Endometrium (tissue), 2 donors: ENCODE measurements at regions not wholly inside any gene's neighbourhood (a gene's known extent, or its start where the extent isn't known, plus 50 kb on each side); places are given as distances from the start of the nearest gene placed in this dataset.
"Not testable (repeated sequence)": the region's sequence is repeated elsewhere in the genome, so short reads cannot be mapped to it uniquely, and the experiment has no call there.

Experiments used
- FAIRE-seq: peaks from 2 replicates; lab custom pipeline; 2012; peaks lifted over from hg19 to GRCh38; lab: Jason Lieb, UNC
- donor health status: control.
- donor health status: control.

DNA sequence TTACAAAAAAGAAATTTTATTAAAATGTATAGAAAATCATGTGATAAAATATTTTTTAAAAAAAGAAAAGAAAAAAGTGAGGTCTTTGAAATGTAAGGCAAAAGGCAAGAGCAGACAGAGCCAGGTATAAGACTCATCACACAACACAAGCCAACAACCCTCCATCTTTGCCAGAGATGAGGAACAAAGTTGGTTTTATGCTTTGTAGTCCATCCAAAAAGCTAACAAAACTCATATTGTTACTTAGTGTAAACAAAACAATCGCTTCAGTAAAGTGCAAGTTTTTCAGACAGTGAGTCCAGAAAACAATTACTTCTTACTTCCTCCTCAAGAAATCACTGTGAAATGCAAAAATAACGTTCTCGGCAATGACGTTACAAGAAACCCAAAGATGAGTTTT lies 233.9 kb upstream of the FRG1 start:
- FAIRE-seq: not testable (repeated sequence)

- not testable (repeated sequence) for FAIRE-seq
Observed at GRCh38 chr4:189707227-189707626, 233.4 kb upstream of the FRG1 start.

DNA sequence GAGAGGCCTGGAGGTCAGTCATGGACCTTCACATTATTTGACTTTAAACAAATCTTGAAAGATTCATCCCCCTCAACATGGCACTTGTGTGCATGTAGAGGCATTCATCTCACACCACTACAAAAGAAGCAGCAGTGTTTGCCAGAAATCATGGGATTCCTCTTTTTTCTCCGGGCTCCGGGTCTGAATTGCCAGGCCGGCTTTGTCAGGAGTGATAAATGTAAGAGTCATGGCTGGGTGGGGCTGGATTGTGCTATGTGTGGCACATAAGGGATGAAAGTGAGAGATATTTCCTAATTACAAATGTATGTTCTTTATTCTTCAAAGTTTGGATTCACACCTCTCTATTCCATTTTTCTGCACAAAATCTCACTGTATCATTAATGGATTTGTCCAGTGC lies 228.7 kb upstream of the FRG1 start:
- FAIRE-seq: not testable (repeated sequence)

- FAIRE-seq: not testable (repeated sequence)
Observed at GRCh38 chr4:189721016-189721993, 219.4 kb upstream of the FRG1 start.

- FAIRE-seq: not testable (repeated sequence)
Observed at GRCh38 chr4:189722324-189723003, 218.2 kb upstream of the FRG1 start.

DNA sequence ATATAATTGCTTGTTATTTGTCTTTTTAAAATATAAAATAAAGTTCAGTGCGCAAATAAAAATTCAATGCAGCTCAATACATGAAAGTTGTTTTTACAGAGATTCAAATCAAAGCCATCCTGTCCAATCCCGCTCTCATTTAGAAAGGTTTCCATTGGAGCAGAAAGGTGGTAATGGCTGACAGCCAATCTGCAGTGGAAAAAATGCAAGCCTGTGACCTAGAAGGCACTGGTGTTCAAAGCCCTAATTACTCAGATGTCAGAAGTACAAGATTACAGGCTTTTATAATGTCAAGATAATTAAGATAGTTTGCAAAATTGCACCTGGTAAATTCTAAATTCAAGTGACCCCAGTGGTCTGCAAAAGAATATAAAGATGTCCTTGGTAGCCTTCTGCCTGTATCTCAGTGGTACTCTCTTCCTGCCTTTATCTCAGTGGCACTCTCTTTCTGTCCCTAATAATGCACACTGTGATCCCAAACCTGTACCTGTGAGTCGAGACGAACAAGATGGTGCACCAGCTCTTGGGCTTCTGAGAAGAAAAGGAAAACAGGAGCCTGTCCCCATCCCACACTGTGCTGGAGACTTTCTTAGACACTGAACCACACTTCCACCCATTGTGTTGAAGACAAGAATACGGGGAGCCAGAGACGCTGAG lies 212.6 kb upstream of the FRG1 start:
- FAIRE-seq: not testable (repeated sequence)

- FAIRE-seq: not testable (repeated sequence)
Observed at GRCh38 chr4:189731989-189732388, 208.7 kb upstream of the FRG1 start.

GRCh38 chr4:189733507-189733906 lies 207.2 kb upstream of the FRG1 start:
- not testable (repeated sequence) for FAIRE-seq

DNA sequence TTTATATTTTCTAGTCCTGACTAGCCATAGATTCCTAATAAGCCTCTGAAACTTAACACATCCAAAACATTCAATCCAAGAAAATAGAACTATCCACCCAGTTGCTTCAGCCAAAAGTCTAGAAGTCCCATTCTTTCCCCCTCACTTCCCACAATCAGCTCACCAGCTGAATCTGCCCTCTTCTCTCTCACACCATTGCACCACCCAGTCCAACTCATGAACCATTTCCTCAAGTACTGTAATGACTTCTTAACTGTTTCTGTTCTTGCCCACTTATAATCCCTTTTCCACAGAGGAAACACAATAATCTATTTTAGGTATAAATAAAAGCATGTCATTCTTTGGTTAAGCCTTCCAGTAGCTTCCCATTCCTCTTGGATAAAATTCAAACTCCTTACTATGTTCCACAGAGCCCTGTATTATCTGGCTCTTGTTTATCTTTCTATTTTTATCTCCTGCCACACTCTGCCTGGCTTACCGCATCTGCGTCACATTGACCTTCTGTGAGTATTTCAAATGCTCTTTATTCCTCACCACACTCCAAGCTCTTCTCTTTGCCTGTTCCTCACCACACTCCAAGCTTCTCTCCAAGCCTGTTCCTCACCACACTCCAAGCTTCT lies 205.9 kb upstream of the FRG1 start:
- not testable (repeated sequence) for FAIRE-seq

- FAIRE-seq: not testable (repeated sequence)
Observed at GRCh38 chr4:189736656-189737055, 204.0 kb upstream of the FRG1 start.

- not testable (repeated sequence) for FAIRE-seq
Observed at GRCh38 chr4:189740118-189740517, 200.6 kb upstream of the FRG1 start.

GRCh38 chr4:189740873-189741272 lies 199.8 kb upstream of the FRG1 start:
- no peak for FAIRE-seq

DNA sequence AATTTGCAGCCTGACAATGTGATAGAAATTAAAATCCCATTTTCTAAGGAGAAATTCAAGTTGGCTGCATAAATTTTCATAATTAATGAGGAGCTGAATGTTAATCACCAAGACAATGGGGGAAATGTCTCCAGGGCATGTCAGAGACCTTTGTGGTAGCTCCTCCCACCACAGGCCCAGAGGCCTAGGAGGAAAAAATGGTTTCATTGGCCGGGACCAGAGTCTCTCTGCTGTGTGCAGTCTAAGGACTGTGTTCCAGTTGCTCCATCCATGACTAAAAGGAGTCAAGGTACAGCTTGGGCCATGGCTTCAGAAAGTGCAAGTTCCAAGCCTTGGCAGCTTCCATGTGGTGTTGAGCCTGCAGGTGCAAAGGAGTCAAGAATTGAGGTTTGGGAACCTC lies 187.6 kb upstream of the FRG1 start:
- not testable (repeated sequence) for FAIRE-seq

- FAIRE-seq: no peak
Observed at GRCh38 chr4:189763583-189763982, 177.1 kb upstream of the FRG1 start.

DNA sequence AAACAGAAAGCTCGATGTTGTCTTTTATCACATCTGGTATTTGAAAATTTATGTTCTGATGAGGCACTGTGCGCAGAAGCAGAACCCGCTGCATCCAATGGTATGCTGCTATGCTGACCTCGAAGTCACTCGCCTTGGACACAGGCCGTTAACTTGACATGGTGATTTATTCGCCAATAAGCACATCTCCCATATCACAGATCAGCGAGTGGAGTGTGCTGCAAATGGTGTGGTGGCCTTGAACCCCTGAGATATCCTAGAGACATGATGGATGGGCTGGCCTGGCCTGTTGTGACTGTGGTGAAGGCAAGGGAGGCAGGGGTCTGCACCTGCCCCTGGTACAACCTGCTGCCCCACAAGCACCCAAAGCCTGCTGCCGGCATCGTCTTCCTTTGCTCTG lies 175.4 kb upstream of the FRG1 start:
- no peak for FAIRE-seq

GRCh38 chr4:189765736-189766135 lies 174.9 kb upstream of the FRG1 start:
- no peak for FAIRE-seq

DNA sequence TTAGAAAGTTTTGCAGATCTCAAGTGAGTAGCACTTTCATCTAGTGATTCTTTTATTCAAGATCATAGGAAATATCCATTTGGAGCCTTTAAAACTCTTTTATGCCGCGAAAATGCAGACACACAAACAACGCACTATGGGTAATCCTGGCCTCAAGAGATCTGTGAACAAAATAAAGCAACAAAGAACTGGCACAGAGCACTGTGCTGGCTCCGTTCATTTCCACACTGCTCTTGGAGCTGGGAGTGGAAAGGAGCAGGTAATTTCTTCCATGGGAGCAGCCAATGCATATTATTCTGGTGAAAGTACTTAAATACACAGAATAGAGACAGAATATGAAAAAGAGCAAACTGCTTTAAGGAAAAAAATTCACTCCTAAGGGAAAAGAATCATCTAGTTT lies 172.7 kb upstream of the FRG1 start:
- no peak for FAIRE-seq

- FAIRE-seq: no peak
Observed at GRCh38 chr4:189769131-189769530, 171.5 kb upstream of the FRG1 start.

DNA sequence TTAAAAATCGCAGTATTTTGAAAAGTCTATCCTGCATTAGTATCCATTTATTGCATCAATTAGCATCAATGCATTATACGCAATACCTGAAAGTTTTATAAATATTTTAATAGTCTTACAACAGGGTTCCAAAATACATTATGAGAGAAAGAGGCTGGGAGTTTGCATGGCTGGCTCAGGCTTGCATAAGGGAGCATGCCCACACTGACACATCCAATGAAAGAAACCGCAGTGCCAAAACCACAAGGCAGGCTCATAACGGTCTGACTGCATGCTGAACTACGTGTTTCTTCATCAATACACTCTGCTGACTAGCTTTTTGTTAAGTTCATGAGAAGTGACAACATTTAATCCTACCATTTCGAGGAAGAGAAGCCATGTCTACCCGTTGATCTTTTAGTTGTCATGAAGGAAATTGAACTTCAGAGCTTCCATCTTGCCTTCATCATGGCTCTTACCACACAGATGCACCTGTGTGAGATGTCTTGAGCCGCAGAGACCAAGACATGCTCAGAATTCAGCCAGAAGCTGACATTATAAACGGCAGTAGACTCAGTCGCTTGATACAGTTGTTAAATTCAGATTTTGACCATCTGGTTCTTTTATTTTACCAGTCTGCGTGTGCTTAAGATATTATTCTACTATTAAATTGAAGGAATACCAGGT lies 168.8 kb upstream of the FRG1 start:
- FAIRE-seq: no peak

DNA sequence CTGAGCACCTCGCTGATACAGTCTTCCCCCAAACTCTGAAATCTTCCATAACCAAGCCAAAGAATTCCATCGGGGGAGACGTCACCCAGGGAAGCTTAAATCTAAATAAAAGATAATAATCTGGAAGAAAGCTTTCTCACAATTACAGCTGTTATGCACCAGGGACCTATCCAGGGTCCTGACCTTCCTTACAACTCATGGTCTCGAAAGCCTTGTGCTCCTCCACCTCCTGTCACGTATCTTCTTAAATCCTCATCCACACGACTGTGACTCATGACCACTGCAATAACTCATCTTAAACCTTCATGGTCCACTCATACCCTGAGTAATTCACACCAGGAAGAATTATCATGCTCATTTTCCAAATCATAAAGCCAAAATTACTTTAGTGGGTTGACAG lies 166.8 kb upstream of the FRG1 start:
- peak; percentile 60 for FAIRE-seq

GRCh38 chr4:189779281-189779980 lies 161.2 kb upstream of the FRG1 start:
- no peak for FAIRE-seq
